Neuron (in vitro differentiated cells): ENCODE measurements at regions not wholly inside any gene's neighbourhood (a gene's known extent, or its start where the extent isn't known, plus 50 kb on each side); places are given as distances from the start of the nearest gene placed in this dataset.
"Not testable (repeated sequence)": the region's sequence is repeated elsewhere in the genome, so short reads cannot be mapped to it uniquely, and the experiment has no call there.

Experiments used
- H2AFZ ChIP-seq: one replicate; pipeline ENCODE4 v1.6.1; 2013; ENCODE audit warnings: low read depth, mild to moderate bottlenecking, inconsistent platforms, low read length, moderate library complexity
- H3K27me3 ChIP-seq: one replicate; pipeline ENCODE4 v1.6.1; 2013; ENCODE audit warnings: low read length; ENCODE audit not compliant: insufficient read depth
- H3K36me3 ChIP-seq: one replicate; pipeline ENCODE4 v1.6.1; 2013; ENCODE audit warnings: low read length; ENCODE audit not compliant: insufficient read depth
- H3K4me1 ChIP-seq: one replicate; pipeline ENCODE4 v1.6.1; 2013; ENCODE audit warnings: low read length; ENCODE audit not compliant: insufficient read depth
- H3K4me3 ChIP-seq: 2 replicates; pipeline ENCODE4 v1.5.1; 2013; ENCODE audit warnings: mild to moderate bottlenecking, low read length, moderate library complexity
- H3K9me3 ChIP-seq: one replicate; pipeline ENCODE4 v1.6.1; 2013; ENCODE audit warnings: low read length

- not testable (repeated sequence) for H3K36me3 ChIP-seq, H3K27me3 ChIP-seq, H2AFZ ChIP-seq, H3K4me1 ChIP-seq, H3K4me3 ChIP-seq, H3K9me3 ChIP-seq
These were observed 81.9 kb upstream of the ADGRE5 start for GRCh38 chr19:14299224-14299827.

- H3K27me3 ChIP-seq, H3K9me3 ChIP-seq, H2AFZ ChIP-seq, H3K4me1 ChIP-seq, H3K36me3 ChIP-seq, H3K4me3 ChIP-seq: not testable (repeated sequence)
These were observed 83.2 kb upstream of the ADGRE5 start for GRCh38 chr19:14297883-14298576.

GRCh38 chr19:14294974-14295373, 86.3 kb upstream of the ADGRE5 start:
- H3K4me3 ChIP-seq, H2AFZ ChIP-seq, H3K4me1 ChIP-seq, H3K36me3 ChIP-seq, H3K27me3 ChIP-seq, H3K9me3 ChIP-seq: not testable (repeated sequence)

GRCh38 chr19:14293816-14294170, 87.5 kb upstream of the ADGRE5 start:
- not testable (repeated sequence) for H3K27me3 ChIP-seq, H3K4me3 ChIP-seq, H3K9me3 ChIP-seq, H2AFZ ChIP-seq, H3K4me1 ChIP-seq, H3K36me3 ChIP-seq

GRCh38 chr19:14293101-14293815, 87.3 kb upstream of the ADGRL1 start:
- H3K4me1 ChIP-seq, H2AFZ ChIP-seq, H3K4me3 ChIP-seq, H3K36me3 ChIP-seq, H3K27me3 ChIP-seq, H3K9me3 ChIP-seq: not testable (repeated sequence)

GRCh38 chr19:14289810-14290209, 83.8 kb upstream of the ADGRL1 start:
- H3K4me3 ChIP-seq, H3K27me3 ChIP-seq, H3K4me1 ChIP-seq, H3K9me3 ChIP-seq, H2AFZ ChIP-seq, H3K36me3 ChIP-seq: not testable (repeated sequence)

GRCh38 chr19:14287837-14288236, 81.9 kb upstream of the ADGRL1 start:
- not testable (repeated sequence) for H3K9me3 ChIP-seq, H2AFZ ChIP-seq, H3K27me3 ChIP-seq

GRCh38 chr19:14286594-14286993, 80.6 kb upstream of the ADGRL1 start:
- not testable (repeated sequence) for H3K27me3 ChIP-seq, H3K36me3 ChIP-seq, H3K4me3 ChIP-seq, H3K4me1 ChIP-seq, H2AFZ ChIP-seq, H3K9me3 ChIP-seq

More at GRCh38 chr19:14287837-14288236, 81.9 kb upstream of the ADGRL1 start:
- not testable (repeated sequence) for H3K4me1 ChIP-seq, H3K36me3 ChIP-seq, H3K4me3 ChIP-seq

GRCh38 chr19:14285726-14286125, 79.8 kb upstream of the ADGRL1 start:
- not testable (repeated sequence) for H3K9me3 ChIP-seq, H2AFZ ChIP-seq, H3K36me3 ChIP-seq, H3K27me3 ChIP-seq, H3K4me1 ChIP-seq, H3K4me3 ChIP-seq

- H3K9me3 ChIP-seq, H2AFZ ChIP-seq, H3K4me1 ChIP-seq, H3K36me3 ChIP-seq, H3K27me3 ChIP-seq, H3K4me3 ChIP-seq: not testable (repeated sequence)
These were observed 78.0 kb upstream of the ADGRL1 start for GRCh38 chr19:14283813-14284520.

GRCh38 chr19:14279270-14279669, 73.3 kb upstream of the ADGRL1 start:
- H3K4me3 ChIP-seq, H3K4me1 ChIP-seq: not testable (repeated sequence)

GRCh38 chr19:14277608-14278007, 71.6 kb upstream of the ADGRL1 start:
- H3K4me1 ChIP-seq = no peaks in the 10 kb centered on the region
- H3K9me3 ChIP-seq = no peaks in the 10 kb centered on the region
- H3K27me3 ChIP-seq = no peaks in the 10 kb centered on the region
- H2AFZ ChIP-seq = no peak overlapping the region
- no peaks in the 10 kb centered on the region for H3K36me3 ChIP-seq
- H3K4me3 ChIP-seq = no peak overlapping the region

More at GRCh38 chr19:14279270-14279669, 73.3 kb upstream of the ADGRL1 start:
- not testable (repeated sequence) for H3K36me3 ChIP-seq, H2AFZ ChIP-seq, H3K9me3 ChIP-seq, H3K27me3 ChIP-seq

- not testable (repeated sequence) for H3K4me1 ChIP-seq, H3K4me3 ChIP-seq, H2AFZ ChIP-seq, H3K27me3 ChIP-seq, H3K36me3 ChIP-seq, H3K9me3 ChIP-seq
These were observed 69.9 kb upstream of the ADGRL1 start for GRCh38 chr19:14275823-14276222.
